K562 (cell line): ENCODE measurements at regions not wholly inside any gene's neighbourhood (a gene's known extent, or its start where the extent isn't known, plus 50 kb on each side); places are given as distances from the start of the nearest gene placed in this dataset.
A peak's percentile ranks its signal among the peaks of the same experiment; 100 is the strongest.

Source experiments
- ATAC-seq: fragments of 200-7000 bp; cut with Tn5 transposase; 3 replicates; pipeline ENCODE4 v1.9.1; 2020; ENCODE audit warnings: moderate library complexity
- BruUV-seq: library from RNA; stranded (reverse); fragments of 400-500 nt; replicated peaks from 2 replicates; lab custom pipeline; 2021; lab: Mats Ljungman, UMichigan
- CTCF ChIA-PET: fragments of 300-600 bp; formaldehyde crosslinking; extraction: SDS; loops from one replicate; lab custom pipeline; 2021; ENCODE audit warnings: low intra/inter-chr PET ratio; lab: Yijun Ruan, JAX
- POLR2A ChIA-PET: fragments of 300-600, 350-650 bp; sonication (Branson Sonifier 250); formaldehyde crosslinking; extraction: SDS; loops from one replicate; lab custom pipeline; 2021; ENCODE audit warnings: antibody characterized with exemption, inconsistent platforms; lab: Yijun Ruan, JAX
- DNase-seq, 4 experiments: peaks; one replicate each; pipeline versions ENCODE4 v3.0.0 to v3.0.0-alpha.2; 2011 to 2018; ENCODE audit warnings: low spot score in 3 of 4, mixed read lengths in 3 of 4; ENCODE audit errors: extremely low read depth in 1 of 4
- FAIRE-seq: peaks from 2 replicates; lab custom pipeline; 2011; peaks lifted over from hg19 to GRCh38; lab: Jason Lieb, UNC
- H2AFZ ChIP-seq: 2 replicates; pipeline ENCODE4 v1.6.0; 2011; ENCODE audit warnings: low read depth, low read length, control low read depth, inconsistent platforms
- H3K27ac ChIP-seq: fragments of 200-600 bp; 3 replicates; pipeline ENCODE4 v1.8.0; 2011; ENCODE audit warnings: low read depth, mild to moderate bottlenecking, control low read depth, inconsistent platforms, low read length, moderate library complexity, mixed read lengths; ENCODE audit errors: extremely low read depth
- H3K27me3 ChIP-seq, 2 experiments: fragments of 300-600 bp in 1 of 2; 2 replicates in 1 of 2; 3 replicates in 1 of 2; pipeline versions ENCODE4 v1.6.0 to v1.8.0; 2011; ENCODE audit warnings: inconsistent platforms in 2 of 2, low read length in 2 of 2, mild to moderate bottlenecking in 1 of 2, mixed read lengths in 1 of 2, moderate library complexity in 1 of 2; ENCODE audit not compliant: control insufficient read depth in 2 of 2, insufficient read depth in 2 of 2
- H3K36me3 ChIP-seq: fragments of 300-600 bp; 3 replicates; pipeline ENCODE4 v1.8.0; 2011; ENCODE audit warnings: mild to moderate bottlenecking, low read length, inconsistent platforms; ENCODE audit not compliant: control insufficient read depth, insufficient read depth
- H3K4me1 ChIP-seq, 2 experiments: fragments of 200-600 bp in 1 of 2; replicated peaks in 1 of 2; 2 replicates in 1 of 2; 3 replicates in 1 of 2; pipeline versions ENCODE4 v1.5.1 to v1.8.0; 2011; ENCODE audit warnings: inconsistent platforms in 2 of 2, low read length in 2 of 2, mild to moderate bottlenecking in 1 of 2, mixed read lengths in 1 of 2, moderate library complexity in 1 of 2; ENCODE audit not compliant: control insufficient read depth in 2 of 2, insufficient read depth in 2 of 2
- H3K4me2 ChIP-seq: 2 replicates; pipeline ENCODE4 v1.6.1; 2011; ENCODE audit warnings: low read length, control low read depth, inconsistent platforms, mixed read lengths; ENCODE audit not compliant: insufficient read depth
- H3K4me3 ChIP-seq: fragments of 200-600 bp; sonication (generic), shearing (Covaris generic); 2 replicates; pipeline ENCODE4 v1.5.1; 2016; ENCODE audit warnings: control low read depth, inconsistent platforms
- H3K79me2 ChIP-seq: fragments of 200-600 bp; 3 replicates; pipeline ENCODE4 v1.8.0; 2011; ENCODE audit warnings: low read length, inconsistent platforms; ENCODE audit not compliant: control insufficient read depth, insufficient read depth
- H3K9ac ChIP-seq, 2 experiments: 2 replicates each; pipeline versions ENCODE4 v1.6.0 to v1.6.1; 2011; ENCODE audit warnings: low read depth in 2 of 2, low read length in 2 of 2, control low read depth in 1 of 2, inconsistent platforms in 1 of 2, mild to moderate bottlenecking in 1 of 2, mixed read lengths in 1 of 2; ENCODE audit not compliant: insufficient read depth in 1 of 2
- H3K9me1 ChIP-seq: one replicate; pipeline ENCODE4 v1.6.0; 2011; ENCODE audit warnings: inconsistent platforms, mild to moderate bottlenecking, low read length, moderate library complexity; ENCODE audit not compliant: control insufficient read depth, insufficient read depth
- H3K9me3 ChIP-seq: replicated peaks from 2 replicates; pipeline ENCODE4 v1.5.1; 2011; ENCODE audit warnings: low read depth, low read length, inconsistent platforms; ENCODE audit not compliant: control insufficient read depth, insufficient read depth
- H4K20me1 ChIP-seq: replicated peaks from 2 replicates; pipeline ENCODE4 v1.6.1; 2011; ENCODE audit warnings: low read length, inconsistent platforms, mixed read lengths; ENCODE audit not compliant: control insufficient read depth, insufficient read depth
- ATF1 ChIP-seq, 2 experiments: fragments of 450-650 bp in 1 of 2; IDR thresholded peaks; 2 replicates each; pipeline ENCODE4 v1.6.1; 2016; ENCODE audit warnings: missing compliant biosample characterization in 1 of 2, missing genetic modification characterization in 1 of 2
- FOXK1 ChIP-seq: sonication (generic); formaldehyde crosslinking; IDR thresholded peaks from 2 replicates; pipeline ENCODE4 v1.8.0; 2022; ENCODE audit warnings: missing genetic modification reagents, mild to moderate bottlenecking, borderline replicate concordance
- HEY1 ChIP-seq: fragments of 250-450 bp; sonication (Bioruptor Pico); IDR thresholded peaks from 2 replicates; pipeline ENCODE4 v1.5.0; 2020; ENCODE audit warnings: mild to moderate bottlenecking, moderate library complexity, borderline replicate concordance
- ILF3 ChIP-seq: fragments of 450-650 bp; IDR thresholded peaks from 2 replicates; pipeline ENCODE4 v1.6.1; 2018; ENCODE audit warnings: antibody characterized with exemption, mild to moderate bottlenecking, moderate library complexity, borderline replicate concordance
- PHF8 ChIP-seq: fragments of 200-600 bp; sonication (generic); IDR thresholded peaks from 2 replicates; pipeline ENCODE4 v1.6.1; 2012; ENCODE audit warnings: mixed run types, mild to moderate bottlenecking, inconsistent platforms, low read length, moderate library complexity, borderline replicate concordance
- PYGO2 ChIP-seq: fragments of 450-650 bp; IDR thresholded peaks from 2 replicates; pipeline ENCODE4 v1.6.1; 2016; ENCODE audit warnings: mild to moderate bottlenecking, missing genetic modification characterization, moderate library complexity, missing compliant biosample characterization
- RUNX1 ChIP-seq: sonication (generic); IDR thresholded peaks from 2 replicates; pipeline ENCODE4 v1.6.1; 2016; ENCODE audit warnings: antibody characterized with exemption, low read depth
- SMAD2 ChIP-seq: fragments of 150-350 bp; IDR thresholded peaks from 2 replicates; pipeline ENCODE4 v1.6.1; 2014; ENCODE audit warnings: low read depth, mild to moderate bottlenecking, low read length
- TEAD1 ChIP-seq, 2 experiments: fragments of 450-650 bp in 1 of 2; sonication (generic) in 1 of 2; formaldehyde crosslinking; IDR thresholded peaks; 2 replicates each; pipeline versions ENCODE4 v1.4.0 to v1.8.0; 2020 to 2022; ENCODE audit warnings: mild to moderate bottlenecking in 2 of 2, missing genetic modification reagents in 1 of 2
- ZBTB17 ChIP-seq: fragments of 450-650 bp; formaldehyde crosslinking; IDR thresholded peaks from 2 replicates; pipeline ENCODE4 v1.4.0; 2020; ENCODE audit warnings: mild to moderate bottlenecking
- ZNF644 ChIP-seq: fragments of 200-800 bp; sonication (Bioruptor generic); IDR thresholded peaks from 2 replicates; pipeline ENCODE4 v1.6.1; 2016; ENCODE audit warnings: low read depth, missing genetic modification characterization, missing compliant biosample characterization
- WGBS: fragments of 100-300 bp; shearing (Covaris generic); methylation state at CpG from one replicate; pipeline ENCODE4 v1.1.6; 2016; ENCODE audit warnings: low coverage, mixed read lengths; ENCODE audit not compliant: insufficient coverage; ENCODE audit errors: missing lambda C conversion rate; 5-methylcytosine and 5-hydroxymethylcytosine counted together
- in situ Hi-C: fragments of 300-500 bp; cut with MboI; formaldehyde crosslinking; loops from 4 replicates; pipeline ENCODE4 v1.15.0; 2018; ENCODE audit warnings: inconsistent platforms, mixed read lengths
- intact Hi-C: fragments of 100-400 bp; cut with micrococcal nuclease; formaldehyde crosslinking; loops from 2 replicates; pipeline ENCODE4 v1.14.2; 2022
- TF ChIP-seq, protein P1 (sequence below): sonication (generic); formaldehyde crosslinking; IDR thresholded peaks from 2 replicates; pipeline ENCODE4 v1.8.0; 2022; ENCODE audit warnings: mild to moderate bottlenecking, missing genetic modification reagents

GRCh38 chr20:60906555-60906954 is 345.5 kb upstream of the CDH4 start:
- Histone ChIP-seq H4K20me1 (no peaks in the 10 kb centered on the region), H2AFZ (no peak overlapping the region), H3K36me3 (no peaks in the 10 kb centered on the region), H3K27me3 (no peaks in the 10 kb centered on the region), H3K4me2 (no peak overlapping the region), H3K9me3 (no peaks in the 10 kb centered on the region), H3K27ac (no peak overlapping the region), H3K4me3 (no peak overlapping the region), H3K9ac (no peak overlapping the region), H3K4me1 (no peaks in the 10 kb centered on the region), H3K79me2 (no peaks in the 10 kb centered on the region), H3K9me1 (no peaks in the 10 kb centered on the region)
- intact Hi-C loops (no loop called here), in situ Hi-C loops (no loop called here)
- ATAC-seq (no peak), DNase-seq (no peak), FAIRE-seq (no peak)
- ChIA-PET POLR2A (no interaction called here), CTCF (no interaction called here)
- no peak for TF ChIP-seq ATF1 (CRISPR knock-in tag; IDR thresholded peaks at IDR 0.05)
- TF ChIP-seq ATF1 (tag; IDR thresholded peaks at IDR 0.05) = peak; percentile 73
- TF ChIP-seq, protein P1, sequence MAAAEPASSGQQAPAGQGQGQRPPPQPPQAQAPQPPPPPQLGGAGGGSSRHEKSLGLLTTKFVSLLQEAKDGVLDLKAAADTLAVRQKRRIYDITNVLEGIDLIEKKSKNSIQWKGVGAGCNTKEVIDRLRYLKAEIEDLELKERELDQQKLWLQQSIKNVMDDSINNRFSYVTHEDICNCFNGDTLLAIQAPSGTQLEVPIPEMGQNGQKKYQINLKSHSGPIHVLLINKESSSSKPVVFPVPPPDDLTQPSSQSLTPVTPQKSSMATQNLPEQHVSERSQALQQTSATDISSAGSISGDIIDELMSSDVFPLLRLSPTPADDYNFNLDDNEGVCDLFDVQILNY (CRISPR knock-in tag) = no peak
- BruUV-seq = no TSS peak
- WGBS = 0% methylated on average over 4 of the region's 4 CpGs

- Histone ChIP-seq H4K20me1 (no peaks in the 10 kb centered on the region), H3K4me2 (no peak overlapping the region), H3K4me3 (no peak overlapping the region), H3K4me1 (no peaks in the 10 kb centered on the region), H3K27me3 (no peaks in the 10 kb centered on the region), H3K9ac (no peak overlapping the region), H3K9me1 (no peaks in the 10 kb centered on the region), H3K27ac (no peak overlapping the region), H3K36me3 (no peaks in the 10 kb centered on the region), H3K79me2 (no peaks in the 10 kb centered on the region), H2AFZ (no peak overlapping the region), H3K9me3 (no peaks in the 10 kb centered on the region)
- TF ChIP-seq TEAD1 (CRISPR knock-in tag; IDR thresholded peaks at IDR 0.05) (no peak), HEY1 (CRISPR knock-in tag) (no peak), FOXK1 (CRISPR knock-in tag) (no peak), ILF3 (no peak), RUNX1 (no peak), SMAD2 (no peak), ZBTB17 (CRISPR knock-in tag) (no peak), PYGO2 (tag) (no peak), PHF8 (no peak), ZNF644 (tag) (no peak)
- intact Hi-C loops = no loop called here
- in situ Hi-C loops = no loop called here
- no TSS peak for BruUV-seq
- DNase-seq (no peak), ATAC-seq (no peak), FAIRE-seq (no peak)
- ChIA-PET CTCF (no interaction called here), POLR2A (no interaction called here)
- 0% methylated on average over 4 of the region's 4 CpGs for WGBS
These were observed 338.8 kb upstream of the CDH4 start for GRCh38 chr20:60913298-60913697.
